ENCODE measurements at regions not wholly inside any gene's neighbourhood (a gene's known extent, or its start where the extent isn't known, plus 50 kb on each side); places are given as distances from the start of the nearest gene placed in this dataset.

GRCh38 chr20:12037521-12037920, 119.8 kb downstream of the BTBD3 start:
- no peak overlapping the region for H2BK5ac ChIP-seq (ENCODE audit: low read depth, low read length)
- H2BK15ac ChIP-seq (ENCODE audit: low read length), result no peak overlapping the region
- H3K27me3 ChIP-seq (replicated peaks in 1 of 4; ENCODE audit: control insufficient read depth in 3 of 4, extremely low read depth in 1 of 4, insufficient read depth in 3 of 4, low read length in 3 of 4), result no peaks in the 10 kb centered on the region
- no peak overlapping the region for H2BK20ac ChIP-seq (ENCODE audit: low read length)
- no peak overlapping the region for H3K4me3 ChIP-seq (ENCODE audit: extremely low read depth in 1 of 4, insufficient read depth in 2 of 4, low read depth in 3 of 4, low read length in 4 of 4)
- H4K91ac ChIP-seq (replicated peaks; ENCODE audit: insufficient read length, low read length), result no peak overlapping the region
- H3K4me2 ChIP-seq (ENCODE audit: insufficient read depth in 1 of 2, low read depth in 2 of 2, low read length in 2 of 2), result no peak overlapping the region
- H3K27ac ChIP-seq (ENCODE audit: low read depth, low read length), result no peak overlapping the region
- ChIA-PET CTCF (ENCODE audit: partially characterized antibody) (interaction anchor here (1.0 to 3.3 kb wide), 4 partner anchors 10 to 249 kb away, joined by 3 to 17 read pairs (median 5); no protein-coding TSS in a partner anchor), POLR2A (ENCODE audit: partially characterized antibody) (no interaction called here)
- H3K14ac ChIP-seq (ENCODE audit: insufficient read length), result no peak overlapping the region
- no peaks in the 10 kb centered on the region for H3K23me2 ChIP-seq (ENCODE audit: low read depth, low read length)
- no peaks in the 10 kb centered on the region for H3K9me3 ChIP-seq (ENCODE audit: insufficient read depth in 2 of 2, low read depth in 1 of 2, low read length in 1 of 2)
- H3K4me1 ChIP-seq (replicated peaks in 1 of 4; ENCODE audit: control insufficient read depth in 3 of 4, insufficient read depth in 4 of 4, low read length in 3 of 4), result no peaks in the 10 kb centered on the region
- H3K9ac ChIP-seq (replicated peaks in 1 of 4; ENCODE audit: extremely low read depth in 1 of 4, low read depth in 3 of 4, low read length in 3 of 4), result no peak overlapping the region
- H3K23ac ChIP-seq (ENCODE audit: insufficient read length), result no peak overlapping the region
- H3K4ac ChIP-seq (replicated peaks; ENCODE audit: insufficient read length, low read depth, low read length), result no peak overlapping the region
- no peaks in the 10 kb centered on the region for H3K36me3 ChIP-seq (ENCODE audit: control insufficient read depth in 2 of 4, insufficient read depth in 4 of 4, low read length in 3 of 4)
- no peak overlapping the region for H3K18ac ChIP-seq (ENCODE audit: extremely low read depth, low read length)
- H4K5ac ChIP-seq (ENCODE audit: insufficient read length, low read depth, low read length), result no peak overlapping the region
- no peaks in the 10 kb centered on the region for H4K20me1 ChIP-seq (replicated peaks in 1 of 2; ENCODE audit: control insufficient read depth in 1 of 2, insufficient read depth in 2 of 2, low read length in 2 of 2)
- no peaks in the 10 kb centered on the region for H3K79me2 ChIP-seq (ENCODE audit: control insufficient read depth in 1 of 2, insufficient read depth in 2 of 2, low read length in 2 of 2)
- H4K8ac ChIP-seq (ENCODE audit: extremely low read depth, insufficient read depth, low read length), result no peak overlapping the region
- H2AFZ ChIP-seq (ENCODE audit: low read length), result no peak overlapping the region
- H3K56ac ChIP-seq (replicated peaks; ENCODE audit: insufficient read length, low read depth, low read length), result no peak overlapping the region
- DNase-seq (ENCODE audit: low read depth in 1 of 2, low spot score in 2 of 2), result no peak
- 92% methylated on average over 5 of the region's 5 CpGs; no CpG with 5 or more reads in 1 of the 2 experiments for WGBS, 2 experiments (ENCODE audit: extremely low coverage in 1 of 2, insufficient coverage in 1 of 2, insufficient read length in 1 of 2, insufficient replicate concordance in 2 of 2, low coverage in 1 of 2, low lambda C conversion rate in 2 of 2, missing lambda C conversion rate in 1 of 2)
- no peak overlapping the region for H2BK120ac ChIP-seq (replicated peaks; ENCODE audit: low read depth, low read length)
- H2BK12ac ChIP-seq (ENCODE audit: low read depth, low read length), result no peak overlapping the region
- no peaks in the 10 kb centered on the region for H3K79me1 ChIP-seq (ENCODE audit: low read depth, low read length)
- no peak for FAIRE-seq
- no peak overlapping the region for H2AK5ac ChIP-seq (ENCODE audit: low read depth, low read length)
- no peak for TF ChIP-seq PHF8 (conservative IDR thresholded peaks at IDR 0.05; ENCODE audit: low read depth, low read length)

Measured in H1 (cell line).